Tibial nerve (tissue), 4 donors: ENCODE measurements at regions not wholly inside any gene's neighbourhood (a gene's known extent, or its start where the extent isn't known, plus 50 kb on each side); places are given as distances from the start of the nearest gene placed in this dataset.

Experiments
- DNase-seq, 2 donors: peaks; one replicate each; pipeline ENCODE4 v3.0.0-alpha.2; 2019; ENCODE audit warnings: low spot score in 2 of 2
- H3K27ac ChIP-seq, 4 donors: fragments of 200-600 bp; sonication (generic) in 3 of 4; one replicate each; pipeline ENCODE4 v1.5.1; 2017 to 2019; ENCODE audit warnings: mild to moderate bottlenecking in 1 of 4
- H3K27me3 ChIP-seq, 2 donors: fragments of 200-600 bp; sonication (generic) in 1 of 2; one replicate each; pipeline versions ENCODE4 v1.5.1 to v1.6.0; 2017 to 2019
- H3K36me3 ChIP-seq, 3 donors: fragments of 200-600 bp; sonication (generic); one replicate each; pipeline ENCODE4 v1.5.1; 2018 to 2019
- H3K4me1 ChIP-seq, 4 donors: fragments of 200-600 bp; sonication (generic) in 3 of 4; one replicate each; pipeline ENCODE4 v1.5.1; 2017 to 2019
- H3K4me3 ChIP-seq, 4 donors: fragments of 200-600 bp; sonication (generic) in 3 of 4; one replicate each; pipeline ENCODE4 v1.5.1; 2017 to 2019; ENCODE audit warnings: mild to moderate bottlenecking in 1 of 4, moderate library complexity in 1 of 4
- H3K9me3 ChIP-seq, 4 donors: fragments of 200-600 bp; sonication (generic) in 3 of 4; one replicate each; pipeline ENCODE4 v1.5.1; 2017 to 2019
- CTCF ChIP-seq, 5 experiments: fragments of 200-600 bp in 3 of 5; fragments of 450-650 bp in 2 of 5; sonication (generic) in 3 of 5; IDR thresholded peaks; one replicate each; pipeline ENCODE4 v1.5.1; 2016 to 2019; ENCODE audit warnings: antibody characterized with exemption in 5 of 5, mild to moderate bottlenecking in 3 of 5, moderate library complexity in 2 of 5
- EP300 ChIP-seq, 2 donors: sonication (generic); formaldehyde crosslinking; IDR thresholded peaks; one replicate each; pipeline ENCODE4 v1.6.1; 2017; ENCODE audit warnings: antibody characterized with exemption in 2 of 2, mild to moderate bottlenecking in 1 of 2
- POLR2A ChIP-seq, 2 donors: fragments of 450-650 bp; IDR thresholded peaks; one replicate each; pipeline ENCODE4 v1.6.1; 2017; ENCODE audit warnings: antibody characterized with exemption in 2 of 2, mild to moderate bottlenecking in 2 of 2, moderate library complexity in 2 of 2
- WGBS, 2 donors: methylation state at CpG; one replicate each; pipeline ENCODE4 v1.1.5; 2018; 5-methylcytosine and 5-hydroxymethylcytosine counted together

DNA sequence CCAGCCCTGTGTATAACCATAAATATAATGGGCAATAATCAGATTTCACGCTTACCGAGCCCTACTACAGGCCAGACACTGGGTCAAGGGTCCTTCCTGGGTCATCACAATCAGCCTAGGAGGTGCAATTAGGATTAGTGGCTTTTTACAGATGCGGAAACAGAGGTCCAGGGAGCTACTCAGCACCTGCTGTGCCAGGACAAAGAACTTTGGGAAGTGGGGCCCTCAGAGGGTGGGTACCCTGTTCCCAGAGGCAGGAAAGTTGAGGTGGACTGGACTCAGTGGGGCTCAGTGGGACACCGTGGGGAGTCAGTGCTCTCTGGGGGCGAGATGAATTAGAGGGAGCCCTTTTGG lies 77.2 kb downstream of the CEBPB start:
- Histone ChIP-seq H3K9me3 (no peaks in the 10 kb centered on the region), H3K36me3 (no peaks in the 10 kb centered on the region), H3K4me3 (no peak overlapping the region), H3K4me1 (peaks cover 0 to 61% (median 21%) of the 10 kb centered on the region in 4 donors), H3K27me3 (no peaks in the 10 kb centered on the region), H3K27ac (peak overlapping the region; percentile 69 to 92 (median 78))
- no peak for DNase-seq
- TF ChIP-seq EP300 (IDR thresholded peaks at IDR 0.05) (no peak), POLR2A (IDR thresholded peaks at IDR 0.05) (no peak), CTCF (IDR thresholded peaks at IDR 0.05) (peak in 1 of 5 experiments; percentile 2)
- WGBS, 2 donors = 52 to 61% methylated on average over 5 of the region's 5 CpGs

DNA sequence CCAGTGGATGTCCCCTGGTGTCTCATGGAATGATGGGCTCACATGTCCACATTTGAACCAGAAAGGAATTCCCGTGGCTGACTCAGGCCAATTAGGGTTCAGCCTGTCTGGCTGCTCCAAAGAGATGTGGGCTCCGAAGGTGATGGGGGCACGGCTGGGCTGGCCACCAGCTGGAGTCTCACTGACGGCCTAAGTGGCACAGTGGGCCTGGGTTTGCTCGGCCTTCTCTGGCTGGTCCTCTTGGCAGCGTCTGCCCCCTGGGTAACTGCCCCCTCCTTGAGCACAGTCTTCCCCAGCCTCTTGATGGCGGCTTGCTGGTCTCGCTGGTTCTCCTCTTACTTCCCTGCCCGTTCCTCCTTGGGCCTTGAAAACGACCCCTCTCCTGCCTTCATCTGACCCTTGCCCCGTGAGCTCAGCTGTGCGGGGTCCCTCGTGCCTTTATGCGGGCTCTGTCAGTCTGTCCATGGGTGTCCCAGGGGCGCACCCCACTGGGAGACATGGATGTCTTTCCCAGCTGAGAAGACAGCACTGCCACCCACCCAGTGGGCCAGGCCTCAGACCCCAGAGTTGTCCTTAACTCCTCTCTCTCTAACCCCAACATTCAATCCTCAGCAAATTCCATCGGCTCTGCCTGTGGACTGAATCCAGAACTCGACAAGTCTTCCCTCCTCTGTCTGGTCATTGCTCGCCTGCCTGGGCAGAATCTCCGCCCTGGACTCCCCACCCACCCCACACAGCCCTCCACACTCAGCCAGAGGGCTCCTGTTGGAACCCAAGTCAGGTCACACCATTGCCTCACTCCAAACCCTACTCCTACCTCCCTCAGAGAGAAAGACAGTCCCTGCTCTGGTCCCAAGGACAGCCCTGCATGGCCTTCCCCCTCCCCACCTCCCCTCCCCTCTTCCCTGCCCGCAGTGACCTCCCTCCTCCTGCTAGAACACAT lies 78.7 kb downstream of the CEBPB start:
- no peak for TF ChIP-seq POLR2A (IDR thresholded peaks at IDR 0.05)
- TF ChIP-seq CTCF (IDR thresholded peaks at IDR 0.05) = no peak
- no peak for TF ChIP-seq EP300 (IDR thresholded peaks at IDR 0.05)
- Histone ChIP-seq H3K4me3 (no peak overlapping the region), H3K27me3 (no peaks in the 10 kb centered on the region), H3K36me3 (no peaks in the 10 kb centered on the region), H3K9me3 (no peaks in the 10 kb centered on the region), H3K4me1 (peaks cover 0 to 69% (median 31%) of the 10 kb centered on the region in 4 donors), H3K27ac (peak overlapping the region in 2 of 4 donors; percentile 70 to 92)
- WGBS, 2 donors = 64 to 76% methylated on average over 17 to 20 of the region's 20 CpGs
- no peak for DNase-seq

GRCh38 chr20:50270034-50270395 lies 79.4 kb downstream of the CEBPB start:
- H3K9me3 ChIP-seq = no peaks in the 10 kb centered on the region
- WGBS, 2 donors = 91 to 92% methylated on average over 4 to 8 of the region's 8 CpGs
- H3K4me1 ChIP-seq = peaks cover 0 to 67% (median 31%) of the 10 kb centered on the region in 4 donors
- no peak overlapping the region for H3K4me3 ChIP-seq
- H3K27me3 ChIP-seq = no peaks in the 10 kb centered on the region
- peak overlapping the region in 2 of 4 donors; percentile 70 to 92 for H3K27ac ChIP-seq
- TF ChIP-seq POLR2A (IDR thresholded peaks at IDR 0.05) (no peak), CTCF (IDR thresholded peaks at IDR 0.05) (no peak), EP300 (IDR thresholded peaks at IDR 0.05) (no peak)
- H3K36me3 ChIP-seq = no peaks in the 10 kb centered on the region
- no peak for DNase-seq

DNA sequence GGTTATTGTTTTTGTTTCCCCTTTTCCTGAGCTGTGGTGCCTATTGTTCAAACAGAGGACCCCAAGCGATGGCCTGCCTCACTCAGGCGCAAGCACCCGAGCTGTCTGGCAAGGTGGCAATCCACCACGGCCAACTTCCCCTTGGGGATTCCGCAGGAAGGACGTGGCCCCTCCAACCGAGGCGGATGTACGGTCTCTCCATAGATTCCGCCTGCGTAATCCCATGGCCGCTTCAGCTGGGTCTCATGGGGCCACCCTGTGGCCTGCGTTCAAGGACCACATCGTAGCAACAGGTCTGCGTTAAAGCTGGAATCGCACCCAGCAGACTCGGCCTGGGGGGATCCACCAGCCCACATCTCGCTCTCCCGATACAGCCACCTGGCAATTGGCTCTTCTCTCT lies 79.9 kb downstream of the CEBPB start:
- no peak for TF ChIP-seq POLR2A (IDR thresholded peaks at IDR 0.05)
- peak in 1 of 2 donors; percentile 41 for TF ChIP-seq EP300 (IDR thresholded peaks at IDR 0.05)
- H3K9me3 ChIP-seq = no peaks in the 10 kb centered on the region
- H3K27me3 ChIP-seq = no peaks in the 10 kb centered on the region
- no peaks in the 10 kb centered on the region for H3K36me3 ChIP-seq
- peak overlapping the region in 2 of 4 donors; percentile 60 to 70 for H3K27ac ChIP-seq
- 72 to 93% methylated on average over 10 to 19 of the region's 19 CpGs for WGBS, 2 donors
- H3K4me1 ChIP-seq = peaks cover 0 to 62% (median 31%) of the 10 kb centered on the region in 4 donors
- no peak overlapping the region for H3K4me3 ChIP-seq
- no peak for DNase-seq

- Histone ChIP-seq H3K4me1 (peaks cover 0 to 60% (median 30%) of the 10 kb centered on the region in 4 donors), H3K27ac (peak overlapping the region in 2 of 4 donors; percentile 60 to 70), H3K36me3 (no peaks in the 10 kb centered on the region), H3K27me3 (no peaks in the 10 kb centered on the region), H3K4me3 (no peak overlapping the region), H3K9me3 (no peaks in the 10 kb centered on the region)
- DNase-seq = no peak
- no peak for TF ChIP-seq EP300 (IDR thresholded peaks at IDR 0.05)
- TF ChIP-seq CTCF (IDR thresholded peaks at IDR 0.05) = no peak
- TF ChIP-seq POLR2A (IDR thresholded peaks at IDR 0.05) = no peak
- WGBS, 2 donors = 79 to 83% methylated on average over 7 of the region's 7 CpGs
These were observed 80.5 kb downstream of the CEBPB start for GRCh38 chr20:50271176-50271575.
